Stimulated activated CD4-positive, alpha-beta T cell treated with anti-CD3 and anti-CD28 coated beads, Interleukin-12 subunit alpha, Interleukin-12 subunit beta, amount 100 ng/mL, for 4 hours (primary cell): ENCODE measurements at regions not wholly inside any gene's neighbourhood (a gene's known extent, or its start where the extent isn't known, plus 50 kb on each side); places are given as distances from the start of the nearest gene placed in this dataset.
"Not testable (repeated sequence)": the region's sequence is repeated elsewhere in the genome, so short reads cannot be mapped to it uniquely, and the experiment has no call there.

Source experiments
- DNase-seq: peaks from one replicate; pipeline ENCODE4 v3.0.0-alpha.2; 2020

GRCh38 chr4:141290771-141291170, 70.1 kb downstream of the ZNF330 start:
- DNase-seq: no peak

- no peak for DNase-seq
Observed at GRCh38 chr4:141294306-141294705, 73.6 kb downstream of the ZNF330 start.

- no peak for DNase-seq
Observed at GRCh38 chr4:141301216-141301615, 80.5 kb downstream of the ZNF330 start.

- DNase-seq: no peak
Observed at GRCh38 chr4:141302924-141303323, 82.2 kb downstream of the ZNF330 start.

GRCh38 chr4:141304346-141304745, 83.7 kb downstream of the ZNF330 start:
- no peak for DNase-seq

- no peak for DNase-seq
Observed at GRCh38 chr4:141306331-141306730, 85.6 kb downstream of the ZNF330 start.

- peak; percentile 25 for DNase-seq
Observed at GRCh38 chr4:141307241-141307689, 86.6 kb downstream of the ZNF330 start.

GRCh38 chr4:141309874-141310273, 89.2 kb downstream of the ZNF330 start:
- DNase-seq: no peak

GRCh38 chr4:141311246-141312204, 90.8 kb downstream of the ZNF330 start:
- no peak for DNase-seq

- no peak for DNase-seq
Observed at GRCh38 chr4:141314627-141315026, 93.9 kb downstream of the ZNF330 start.

- no peak for DNase-seq
Observed at GRCh38 chr4:141328560-141329173, 108.0 kb downstream of the ZNF330 start.

- no peak for DNase-seq
Observed at GRCh38 chr4:141329174-141329569, 108.5 kb downstream of the ZNF330 start.

- DNase-seq: no peak
Observed at GRCh38 chr4:141330616-141331015, 109.9 kb downstream of the ZNF330 start.

- no peak for DNase-seq
Observed at GRCh38 chr4:141331534-141332358, 111.1 kb downstream of the ZNF330 start.

GRCh38 chr4:141332359-141333181, 111.9 kb downstream of the ZNF330 start:
- DNase-seq: not testable (repeated sequence)

- DNase-seq: not testable (repeated sequence)
Observed at GRCh38 chr4:141333456-141334230, 112.9 kb downstream of the ZNF330 start.

GRCh38 chr4:141335166-141335565, 114.5 kb downstream of the ZNF330 start:
- no peak for DNase-seq

GRCh38 chr4:141338238-141338637, 117.5 kb downstream of the ZNF330 start:
- DNase-seq: no peak

- no peak for DNase-seq
Observed at GRCh38 chr4:141339391-141339790, 118.7 kb downstream of the ZNF330 start.

GRCh38 chr4:141339966-141340365, 119.3 kb downstream of the ZNF330 start:
- no peak for DNase-seq

- no peak for DNase-seq
Observed at GRCh38 chr4:141340458-141340857, 119.8 kb downstream of the ZNF330 start.
